Testis (tissue), 2 donors: ENCODE measurements at regions not wholly inside any gene's neighbourhood (a gene's known extent, or its start where the extent isn't known, plus 50 kb on each side); places are given as distances from the start of the nearest gene placed in this dataset.

Experiments used
- DNase-seq: peaks from one replicate; pipeline ENCODE4 v3.0.0-alpha.2; 2019
- H3K27ac ChIP-seq, 2 donors: fragments of 200-600 bp; sonication (generic); one replicate each; pipeline ENCODE4 v1.5.1; 2019
- H3K27me3 ChIP-seq: fragments of 200-600 bp; sonication (generic); one replicate; pipeline ENCODE4 v1.5.1; 2019
- H3K36me3 ChIP-seq: fragments of 200-600 bp; sonication (generic); one replicate; pipeline ENCODE4 v1.5.1; 2017; ENCODE audit warnings: low read depth; ENCODE audit errors: missing control alignments
- H3K4me1 ChIP-seq: fragments of 200-600 bp; sonication (generic); one replicate; pipeline ENCODE4 v1.5.1; 2019
- H3K4me3 ChIP-seq, 2 donors: fragments of 200-600 bp; sonication (generic); one replicate each; pipeline ENCODE4 v1.5.1; 2017 to 2019
- H3K9me3 ChIP-seq: fragments of 200-600 bp; sonication (generic); one replicate; pipeline ENCODE4 v1.5.1; 2017
- CTCF ChIP-seq, 3 experiments: fragments of 450-650 bp in 2 of 3; fragments of 200-600 bp in 1 of 3; sonication (generic) in 1 of 3; IDR thresholded peaks; one replicate each; pipeline ENCODE4 v1.5.1; 2016 to 2019; ENCODE audit warnings: antibody characterized with exemption in 3 of 3, mild to moderate bottlenecking in 2 of 3, moderate library complexity in 1 of 3
- POLR2A ChIP-seq: fragments of 450-650 bp; IDR thresholded peaks from one replicate; pipeline ENCODE4 v1.6.1; 2017; ENCODE audit warnings: antibody characterized with exemption, mild to moderate bottlenecking, moderate library complexity
- WGBS, 2 donors: methylation state at CpG; one replicate each; pipeline ENCODE4 v1.1.5; 2018; 5-methylcytosine and 5-hydroxymethylcytosine counted together
- intact Hi-C: fragments of 100-400 bp; cut with DNase I; formaldehyde crosslinking; loops from one replicate; pipeline ENCODE4 v1.15.1; 2023; ENCODE audit warnings: low total_unique reads

DNA sequence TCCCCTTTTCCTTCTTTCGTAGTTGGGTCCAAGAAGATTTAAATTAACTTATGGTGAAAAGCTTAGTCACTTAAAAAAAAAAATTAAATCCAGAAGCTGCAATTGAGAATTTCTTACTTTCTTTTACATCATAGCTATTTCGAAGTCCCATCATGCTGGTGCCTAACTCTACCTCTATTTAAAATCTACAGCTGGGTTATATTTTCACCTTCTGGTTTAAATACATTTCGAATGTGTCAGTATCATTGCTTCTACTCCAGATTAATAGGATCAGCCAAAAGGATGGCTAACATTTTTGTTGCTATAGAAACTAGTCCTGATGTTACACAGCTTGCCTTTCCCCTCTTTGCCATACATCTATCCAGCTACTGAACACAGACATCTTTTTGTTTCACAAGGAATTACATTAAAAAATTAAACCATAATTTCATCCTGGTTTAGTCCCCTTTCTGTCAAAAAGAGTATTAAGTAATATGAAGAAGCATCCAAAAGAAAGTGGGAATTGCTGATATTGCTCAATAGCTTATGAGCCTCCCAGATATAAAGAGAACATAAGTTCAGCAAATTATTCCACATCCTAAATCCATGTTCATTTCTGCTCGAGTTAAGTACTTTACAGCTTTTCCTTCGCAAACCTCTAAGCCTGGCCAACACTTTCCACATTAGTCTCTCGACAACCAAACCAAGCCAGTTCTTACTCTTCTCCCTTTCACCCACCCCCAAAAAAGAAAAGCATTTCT lies 396.7 kb upstream of the DAB1 start:
- no peaks in the 10 kb centered on the region for H3K27me3 ChIP-seq
- H3K36me3 ChIP-seq = no peaks in the 10 kb centered on the region
- no peak overlapping the region for H3K4me3 ChIP-seq
- no peaks in the 10 kb centered on the region for H3K4me1 ChIP-seq
- WGBS, 2 donors = 88 to 90% methylated on average over 6 of the region's 6 CpGs
- DNase-seq = no peak
- H3K27ac ChIP-seq = no peak overlapping the region
- intact Hi-C loops = no loop called here
- no peaks in the 10 kb centered on the region for H3K9me3 ChIP-seq
- TF ChIP-seq CTCF (IDR thresholded peaks at IDR 0.05) (no peak), POLR2A (no peak)

GRCh38 chr1:57819893-57820292 lies 396.0 kb upstream of the DAB1 start:
- intact Hi-C loops = no loop called here
- Histone ChIP-seq H3K4me3 (no peak overlapping the region), H3K9me3 (no peaks in the 10 kb centered on the region), H3K36me3 (no peaks in the 10 kb centered on the region), H3K4me1 (no peaks in the 10 kb centered on the region), H3K27ac (no peak overlapping the region), H3K27me3 (no peaks in the 10 kb centered on the region)
- TF ChIP-seq CTCF (IDR thresholded peaks at IDR 0.05) (no peak), POLR2A (no peak)
- DNase-seq = no peak
- WGBS, 2 donors = 71 to 73% methylated on average over 4 of the region's 4 CpGs

DNA sequence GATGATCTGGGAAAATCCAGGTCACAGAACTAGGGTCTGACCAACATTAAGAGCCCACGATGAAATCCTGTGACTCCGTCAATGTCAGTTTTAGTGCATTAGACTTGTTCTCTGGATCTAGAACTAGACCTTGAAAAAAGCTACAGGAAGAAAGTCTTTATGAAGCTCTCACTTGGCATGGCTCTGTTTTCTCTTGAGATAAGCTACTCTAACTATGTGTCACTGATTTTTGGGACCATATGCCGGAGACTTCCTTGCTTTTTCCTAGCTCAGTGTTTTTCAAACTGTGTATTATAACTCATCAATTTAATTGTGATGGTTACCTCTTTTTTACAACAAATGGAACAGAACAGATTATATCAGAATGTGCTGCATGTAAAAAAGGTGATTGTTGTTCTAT lies 379.7 kb upstream of the DAB1 start:
- TF ChIP-seq CTCF (IDR thresholded peaks at IDR 0.05) (no peak), POLR2A (no peak)
- no peaks in the 10 kb centered on the region for H3K36me3 ChIP-seq
- H3K4me3 ChIP-seq = no peak overlapping the region
- H3K27ac ChIP-seq = no peak overlapping the region
- H3K9me3 ChIP-seq = no peaks in the 10 kb centered on the region
- H3K27me3 ChIP-seq = no peaks in the 10 kb centered on the region
- H3K4me1 ChIP-seq = no peaks in the 10 kb centered on the region
- 87 to 92% methylated on average over 3 of the region's 3 CpGs for WGBS, 2 donors
- intact Hi-C loops = no loop called here
- DNase-seq = no peak

DNA sequence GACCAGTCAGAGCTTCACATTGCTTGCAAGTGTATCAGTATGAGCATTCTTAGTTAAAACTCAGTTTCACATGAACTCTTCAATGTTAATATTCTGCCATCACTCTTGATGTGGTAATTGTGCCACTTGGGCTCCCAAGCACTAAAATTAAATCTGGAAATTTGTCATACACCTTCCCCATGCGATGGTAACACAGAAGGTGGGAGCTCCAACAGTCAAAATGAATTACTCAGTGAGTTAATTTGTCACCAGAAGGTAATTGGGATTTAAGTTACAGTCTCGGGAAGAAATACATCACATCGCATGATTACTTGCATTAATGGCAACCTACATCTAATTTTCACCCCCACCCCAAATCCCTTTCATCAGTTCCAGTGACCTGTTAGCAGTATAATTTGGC lies 376.5 kb upstream of the DAB1 start:
- no peaks in the 10 kb centered on the region for H3K27me3 ChIP-seq
- H3K9me3 ChIP-seq = no peaks in the 10 kb centered on the region
- TF ChIP-seq POLR2A = no peak
- TF ChIP-seq CTCF (IDR thresholded peaks at IDR 0.05) = no peak
- DNase-seq = no peak
- H3K36me3 ChIP-seq = no peaks in the 10 kb centered on the region
- H3K4me1 ChIP-seq = no peaks in the 10 kb centered on the region
- WGBS, 2 donors = 87 to 90% methylated on average over 3 of the region's 3 CpGs
- no peak overlapping the region for H3K4me3 ChIP-seq
- H3K27ac ChIP-seq = no peak overlapping the region
- intact Hi-C loops = no loop called here

DNA sequence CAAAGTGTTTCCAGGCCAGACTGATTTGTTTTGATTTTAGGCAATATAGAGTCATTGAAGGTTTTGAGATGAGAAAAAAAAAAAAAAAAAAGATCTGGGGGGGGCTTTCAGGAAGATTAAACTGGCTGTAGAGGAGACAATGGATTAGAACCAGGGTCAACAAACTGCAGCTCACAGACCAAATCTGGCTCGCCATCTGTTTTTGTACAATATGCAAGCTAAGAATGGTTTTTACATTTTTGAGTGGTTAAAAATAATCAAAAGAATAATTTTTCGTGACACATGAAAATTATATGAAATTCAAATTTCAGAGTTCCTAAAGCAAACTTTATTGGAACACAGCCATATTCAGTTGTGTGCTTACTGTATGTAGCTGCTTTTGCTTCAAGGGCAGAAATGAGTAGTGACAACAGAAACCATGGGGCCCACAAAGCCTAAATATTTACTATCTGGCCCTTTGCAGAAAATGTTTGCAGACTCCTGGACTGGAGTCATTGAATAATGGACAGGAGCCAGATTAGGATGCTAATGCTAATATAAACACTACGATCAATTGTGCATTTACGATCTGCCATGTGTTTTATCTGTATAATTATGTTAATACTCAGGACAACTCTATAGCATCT lies 375.7 kb upstream of the DAB1 start:
- TF ChIP-seq CTCF (IDR thresholded peaks at IDR 0.05) = no peak
- TF ChIP-seq POLR2A = no peak
- Histone ChIP-seq H3K27ac (no peak overlapping the region), H3K27me3 (no peaks in the 10 kb centered on the region), H3K36me3 (no peaks in the 10 kb centered on the region), H3K9me3 (no peaks in the 10 kb centered on the region), H3K4me1 (no peaks in the 10 kb centered on the region), H3K4me3 (no peak overlapping the region)
- intact Hi-C loops = no loop called here
- 64 to 85% methylated on average over 4 of the region's 4 CpGs for WGBS, 2 donors
- no peak for DNase-seq
